Activated CD8-positive, alpha-beta memory T cell treated with anti-CD3 and anti-CD28 coated beads, Interleukin-2, amount 10 ng/mL, durations not matched to agents 7 days and 5 days (primary cell): ENCODE measurements at regions not wholly inside any gene's neighbourhood (a gene's known extent, or its start where the extent isn't known, plus 50 kb on each side); places are given as distances from the start of the nearest gene placed in this dataset.
A peak's percentile ranks its signal among the peaks of the same experiment; 100 is the strongest.

ENCODE experiments used
- ATAC-seq: fragments of 150-1000 bp; cut with Tn5 transposase; one replicate; pipeline ENCODE4 v1.10.0; 2021; ENCODE audit warnings: moderate library complexity
- CTCF ChIA-PET: fragments of 350-600 bp; sonication (Branson Sonifier 250); formaldehyde crosslinking; loops from one replicate; lab custom pipeline; 2021; ENCODE audit warnings: antibody characterized with exemption; lab: Charles Lee
- DNase-seq: peaks from one replicate; pipeline ENCODE4 v3.0.0-alpha.2; 2020
- H3K27ac Mint-ChIP-seq: one replicate; pipeline ENCODE4 v1.8.0; 2021; ENCODE audit warnings: mild to moderate bottlenecking, mixed read lengths
- H3K27me3 Mint-ChIP-seq: one replicate; pipeline ENCODE4 v1.8.0; 2021; ENCODE audit warnings: mixed read lengths
- H3K36me3 Mint-ChIP-seq: one replicate; pipeline ENCODE4 v1.8.0; 2021; ENCODE audit warnings: mild to moderate bottlenecking, mixed read lengths
- H3K4me1 Mint-ChIP-seq: one replicate; pipeline ENCODE4 v1.8.0; 2021; ENCODE audit warnings: mixed read lengths
- H3K4me3 Mint-ChIP-seq: one replicate; pipeline ENCODE4 v1.8.0; 2021; ENCODE audit warnings: mild to moderate bottlenecking, moderate library complexity, mixed read lengths
- H3K9me3 Mint-ChIP-seq: one replicate; pipeline ENCODE4 v1.8.0; 2022; ENCODE audit warnings: low read depth, mixed read lengths

- H3K4me3 Mint-ChIP-seq: no peak overlapping the region
- DNase-seq (no peak), ATAC-seq (no peak)
- peaks cover 18% of the 10 kb centered on the region for H3K27me3 Mint-ChIP-seq
- no peaks in the 10 kb centered on the region for H3K9me3 Mint-ChIP-seq
- H3K4me1 Mint-ChIP-seq: peaks cover 31% of the 10 kb centered on the region
- H3K36me3 Mint-ChIP-seq: peaks cover 2% of the 10 kb centered on the region
- no peak overlapping the region for H3K27ac Mint-ChIP-seq
- CTCF ChIA-PET: no interaction called here
Measured at GRCh38 chr18:67269206-67269605, 247.3 kb downstream of the DSEL start.

GRCh38 chr18:67268530-67268929 is 248.0 kb downstream of the DSEL start:
- H3K27me3 Mint-ChIP-seq: peaks cover 18% of the 10 kb centered on the region
- H3K4me3 Mint-ChIP-seq: no peak overlapping the region
- no peaks in the 10 kb centered on the region for H3K9me3 Mint-ChIP-seq
- ATAC-seq (no peak), DNase-seq (no peak)
- H3K36me3 Mint-ChIP-seq: peaks cover 2% of the 10 kb centered on the region
- peaks cover 26% of the 10 kb centered on the region for H3K4me1 Mint-ChIP-seq
- CTCF ChIA-PET: no interaction called here
- no peak overlapping the region for H3K27ac Mint-ChIP-seq

- Mint-ChIP-seq H3K9me3 (no peaks in the 10 kb centered on the region), H3K27ac (no peak overlapping the region), H3K4me1 (peaks cover 34% of the 10 kb centered on the region), H3K27me3 (peaks cover 13% of the 10 kb centered on the region), H3K36me3 (peaks cover 2% of the 10 kb centered on the region), H3K4me3 (no peak overlapping the region)
- no peak for ATAC-seq
- CTCF ChIA-PET: no interaction called here
- no peak for DNase-seq
Measured at GRCh38 chr18:67266246-67267237, 250.0 kb downstream of the DSEL start.

GRCh38 chr18:67265464-67266245 is 250.9 kb downstream of the DSEL start:
- CTCF ChIA-PET: interaction anchor here (1.1 kb wide), 1 partner anchor 51 kb away, joined by 3 read pairs; no protein-coding TSS in a partner anchor
- H3K27me3 Mint-ChIP-seq: peaks cover 13% of the 10 kb centered on the region
- peaks cover 2% of the 10 kb centered on the region for H3K36me3 Mint-ChIP-seq
- no peak overlapping the region for H3K4me3 Mint-ChIP-seq
- H3K4me1 Mint-ChIP-seq: peaks cover 41% of the 10 kb centered on the region
- H3K27ac Mint-ChIP-seq: peak overlapping the region; percentile 57
- peak; percentile 73 for ATAC-seq
- H3K9me3 Mint-ChIP-seq: no peaks in the 10 kb centered on the region
- peak; percentile 45 for DNase-seq

DNA sequence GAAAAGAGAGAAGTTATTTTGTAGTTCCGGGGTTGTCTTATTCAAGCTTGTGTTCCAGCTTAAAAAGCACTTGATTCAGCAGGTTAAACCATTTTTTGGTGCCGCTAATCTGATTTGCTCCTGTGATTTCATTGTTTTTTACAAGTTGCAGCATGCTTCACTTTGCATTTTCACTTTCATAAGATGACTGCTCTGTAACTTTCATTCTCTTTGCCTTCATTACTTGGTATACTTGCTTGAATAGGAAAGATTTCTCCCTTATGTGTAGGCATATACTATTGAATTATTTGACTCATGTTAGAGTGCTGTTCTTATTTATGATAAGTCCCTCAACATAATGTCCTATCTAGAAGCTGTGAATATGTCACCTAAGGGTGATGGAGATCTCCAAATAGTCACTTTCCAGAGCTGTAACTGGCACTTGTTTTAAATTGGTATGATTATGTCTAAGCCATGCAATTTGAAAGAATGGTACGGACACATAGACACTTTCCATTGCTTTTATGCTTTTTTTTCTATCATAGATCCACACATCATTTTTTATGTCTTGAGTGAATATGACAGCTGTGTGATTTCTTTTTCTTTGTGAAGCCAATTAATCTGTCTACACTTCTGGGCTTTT is 254.5 kb downstream of the DSEL start:
- no peaks in the 10 kb centered on the region for H3K36me3 Mint-ChIP-seq
- peak overlapping the region; percentile 25 for H3K27ac Mint-ChIP-seq
- H3K4me1 Mint-ChIP-seq: peaks cover 37% of the 10 kb centered on the region
- CTCF ChIA-PET: interaction anchor here (1.7 kb wide), 1 partner anchor 18 kb away, joined by 5 read pairs; no protein-coding TSS in a partner anchor
- DNase-seq (no peak), ATAC-seq (no peak)
- H3K9me3 Mint-ChIP-seq: no peaks in the 10 kb centered on the region
- no peaks in the 10 kb centered on the region for H3K27me3 Mint-ChIP-seq
- H3K4me3 Mint-ChIP-seq: no peak overlapping the region

DNA sequence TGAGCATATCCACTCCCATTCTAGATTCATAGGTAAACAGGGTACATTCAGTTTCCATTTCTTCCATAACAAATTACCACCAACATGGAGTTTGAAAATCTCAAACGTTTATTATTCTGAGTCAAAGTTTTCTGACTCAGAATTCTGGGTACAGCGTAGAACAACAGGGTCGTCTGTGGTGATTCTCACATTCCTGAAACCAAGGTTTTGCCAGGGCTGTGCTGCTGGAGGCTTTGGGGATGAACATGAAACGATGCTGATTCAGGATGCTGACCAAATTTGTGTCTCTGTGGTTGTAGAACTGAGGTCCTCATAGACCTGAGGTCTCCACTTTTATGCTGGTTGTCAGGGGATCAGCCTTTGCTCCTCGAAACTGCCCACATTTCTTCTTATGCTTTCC is 255.7 kb downstream of the DSEL start:
- DNase-seq (no peak), ATAC-seq (no peak)
- Mint-ChIP-seq H3K36me3 (no peaks in the 10 kb centered on the region), H3K27ac (no peak overlapping the region), H3K27me3 (peaks cover 2% of the 10 kb centered on the region), H3K4me1 (peaks cover 28% of the 10 kb centered on the region), H3K4me3 (no peak overlapping the region), H3K9me3 (no peaks in the 10 kb centered on the region)
- CTCF ChIA-PET: no interaction called here

DNA sequence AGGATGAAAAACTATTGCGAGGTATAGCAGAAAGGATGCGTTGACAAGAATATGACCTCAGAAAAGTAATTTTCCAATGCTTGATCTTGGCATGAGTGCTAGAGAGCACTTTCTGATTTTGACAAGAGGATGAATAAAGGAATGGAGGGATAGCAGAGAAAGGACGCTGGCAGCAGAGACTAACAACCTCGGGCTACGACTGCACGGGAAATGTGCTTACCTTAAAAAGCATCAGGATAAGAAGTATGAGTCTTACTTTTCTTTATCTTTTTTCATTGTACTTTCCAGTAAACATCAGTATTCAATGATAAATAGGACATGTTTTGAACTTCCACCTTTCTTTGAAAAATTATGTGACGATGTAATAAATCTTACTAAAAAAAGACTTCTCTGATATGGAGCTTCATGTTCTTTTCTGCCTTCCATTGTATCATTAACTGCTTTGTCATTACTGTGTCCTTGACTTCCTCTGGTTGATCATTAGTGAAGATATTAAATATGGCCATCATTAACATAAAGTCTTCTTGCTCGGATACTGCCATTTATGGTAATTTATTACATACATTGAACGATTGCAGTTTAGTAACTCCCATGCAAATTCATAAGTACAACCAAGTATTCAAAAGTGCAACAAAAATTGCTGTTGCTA is 265.6 kb downstream of the DSEL start:
- DNase-seq (no peak), ATAC-seq (no peak)
- Mint-ChIP-seq H3K4me1 (no peaks in the 10 kb centered on the region), H3K4me3 (no peak overlapping the region), H3K9me3 (peaks cover 4% of the 10 kb centered on the region), H3K27ac (no peak overlapping the region), H3K27me3 (no peaks in the 10 kb centered on the region), H3K36me3 (no peaks in the 10 kb centered on the region)
- CTCF ChIA-PET: no interaction called here

GRCh38 chr18:67243799-67244587 is 272.5 kb downstream of the DSEL start:
- no peak for DNase-seq

GRCh38 chr18:67242001-67242400 is 274.5 kb downstream of the DSEL start:
- Mint-ChIP-seq H3K36me3 (no peaks in the 10 kb centered on the region), H3K4me3 (no peak overlapping the region), H3K27me3 (no peaks in the 10 kb centered on the region), H3K27ac (no peak overlapping the region), H3K9me3 (no peaks in the 10 kb centered on the region), H3K4me1 (peaks cover 19% of the 10 kb centered on the region)
- ATAC-seq: no peak
- CTCF ChIA-PET: no interaction called here
- DNase-seq: no peak

More at GRCh38 chr18:67243799-67244587, 272.5 kb downstream of the DSEL start:
- H3K4me3 Mint-ChIP-seq: peak overlapping the region; percentile 76
- no peaks in the 10 kb centered on the region for H3K36me3 Mint-ChIP-seq
- no peaks in the 10 kb centered on the region for H3K27me3 Mint-ChIP-seq
- peak overlapping the region; percentile 86 for H3K27ac Mint-ChIP-seq
- ATAC-seq: peak; percentile 73
- CTCF ChIA-PET: interaction anchor here (1.0 to 1.9 kb wide), 3 partner anchors 9 to 272 kb away, joined by 3 to 5 read pairs (median 4); partner anchors contain the start of gene DSEL
- H3K9me3 Mint-ChIP-seq: no peaks in the 10 kb centered on the region
- peaks cover 19% of the 10 kb centered on the region for H3K4me1 Mint-ChIP-seq

DNA sequence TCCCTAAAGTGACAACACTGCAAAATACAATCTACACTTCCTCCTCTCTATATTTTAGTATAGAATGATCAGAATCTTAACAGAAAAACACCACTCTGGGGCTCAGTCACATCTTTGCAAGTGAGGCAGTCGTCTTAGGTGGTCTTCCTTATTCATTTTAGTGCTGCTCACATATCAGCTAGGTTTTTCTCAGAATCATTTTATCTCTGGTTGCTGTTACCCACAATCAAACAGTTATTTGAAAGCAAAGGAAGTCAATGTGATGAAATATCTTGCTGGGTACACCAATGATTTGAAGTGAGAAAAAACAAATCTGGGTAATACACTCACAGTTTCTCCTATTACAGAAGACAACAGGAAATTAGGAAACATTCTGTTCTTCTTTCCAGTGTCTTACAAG is 275.2 kb downstream of the DSEL start:
- no peak overlapping the region for H3K27ac Mint-ChIP-seq
- no peaks in the 10 kb centered on the region for H3K9me3 Mint-ChIP-seq
- no peaks in the 10 kb centered on the region for H3K36me3 Mint-ChIP-seq
- ATAC-seq (peak; percentile 35), DNase-seq (no peak)
- H3K4me3 Mint-ChIP-seq: no peak overlapping the region
- H3K27me3 Mint-ChIP-seq: no peaks in the 10 kb centered on the region
- H3K4me1 Mint-ChIP-seq: peaks cover 19% of the 10 kb centered on the region
- CTCF ChIA-PET: no interaction called here

DNA sequence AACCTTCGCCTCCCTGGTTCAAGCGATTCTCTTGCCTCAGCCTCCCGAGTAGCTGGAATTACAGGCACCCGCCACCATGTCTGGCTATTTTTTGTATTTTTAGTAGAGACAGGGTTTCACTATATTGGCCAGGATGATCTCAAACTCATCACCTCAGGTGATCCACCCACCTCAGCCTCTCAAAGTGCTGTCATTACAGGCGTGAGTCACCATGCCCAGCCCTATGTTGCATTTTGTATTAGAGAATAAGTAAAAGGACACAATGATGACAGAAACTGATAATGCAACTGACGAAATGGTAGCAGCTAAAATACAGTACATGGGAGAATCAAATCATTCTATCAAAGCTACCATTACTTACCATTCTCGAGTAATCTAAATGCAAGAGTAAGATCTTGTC is 276.7 kb downstream of the DSEL start:
- no peak for ATAC-seq
- no peaks in the 10 kb centered on the region for H3K36me3 Mint-ChIP-seq
- no peak overlapping the region for H3K27ac Mint-ChIP-seq
- CTCF ChIA-PET: no interaction called here
- no peak for DNase-seq
- H3K4me3 Mint-ChIP-seq: no peak overlapping the region
- H3K9me3 Mint-ChIP-seq: no peaks in the 10 kb centered on the region
- H3K27me3 Mint-ChIP-seq: no peaks in the 10 kb centered on the region
- peaks cover 19% of the 10 kb centered on the region for H3K4me1 Mint-ChIP-seq

- Mint-ChIP-seq H3K4me3 (no peak overlapping the region), H3K4me1 (no peaks in the 10 kb centered on the region), H3K27me3 (no peaks in the 10 kb centered on the region), H3K9me3 (no peaks in the 10 kb centered on the region), H3K27ac (no peak overlapping the region), H3K36me3 (no peaks in the 10 kb centered on the region)
- CTCF ChIA-PET: no interaction called here
- ATAC-seq: no peak
- DNase-seq: no peak
Measured at GRCh38 chr18:67232991-67233390, 283.5 kb downstream of the DSEL start.
